Urinary bladder (tissue), 3 donors: ENCODE measurements at regions not wholly inside any gene's neighbourhood (a gene's known extent, or its start where the extent isn't known, plus 50 kb on each side); places are given as distances from the start of the nearest gene placed in this dataset.

Source experiments
- DNase-seq: peaks from one replicate; pipeline ENCODE4 v3.0.0-alpha.2; 2015; ENCODE audit errors: extremely low spot score
- H3K27ac ChIP-seq: one replicate; pipeline ENCODE4 v1.5.1; 2013; ENCODE audit warnings: low read depth, mild to moderate bottlenecking, moderate library complexity
- H3K36me3 ChIP-seq: one replicate; pipeline ENCODE4 v1.6.1; 2013; ENCODE audit warnings: mild to moderate bottlenecking, moderate library complexity; ENCODE audit not compliant: insufficient read depth
- H3K4me1 ChIP-seq: one replicate; pipeline ENCODE4 v1.6.1; 2013; ENCODE audit warnings: mild to moderate bottlenecking, moderate library complexity; ENCODE audit not compliant: insufficient read depth
- H3K4me3 ChIP-seq: one replicate; pipeline ENCODE4 v1.5.1; 2013; ENCODE audit warnings: low read depth, low read length
- WGBS: extraction: QIAGEN DNeasy Blood & Tissue Kit; methylation state at CpG from one replicate; pipeline ENCODE4 v1.1.7; 2013; 5-methylcytosine and 5-hydroxymethylcytosine counted together
- donor health status: healthy with polysubstance abuse.
- donor health status: healthy.

GRCh38 chr11:134587345-134587744, 175.3 kb upstream of the B3GAT1 start:
- Histone ChIP-seq H3K4me3 (no peak overlapping the region), H3K36me3 (no peaks in the 10 kb centered on the region), H3K4me1 (peaks cover 2% of the 10 kb centered on the region), H3K27ac (no peak overlapping the region)
- DNase-seq = no peak
- WGBS = 74% methylated on average over 6 of the region's 6 CpGs

- DNase-seq = no peak
- Histone ChIP-seq H3K4me1 (peaks cover 2% of the 10 kb centered on the region), H3K4me3 (no peak overlapping the region), H3K36me3 (no peaks in the 10 kb centered on the region), H3K27ac (no peak overlapping the region)
- 84% methylated on average over 6 of the region's 6 CpGs for WGBS
These were observed 174.7 kb upstream of the B3GAT1 start for GRCh38 chr11:134586726-134587125.

GRCh38 chr11:134585666-134586610, 173.9 kb upstream of the B3GAT1 start:
- no peak for DNase-seq
- Histone ChIP-seq H3K27ac (no peak overlapping the region), H3K36me3 (no peaks in the 10 kb centered on the region), H3K4me1 (peaks cover 2% of the 10 kb centered on the region), H3K4me3 (no peak overlapping the region)
- 82% methylated on average over 15 of the region's 15 CpGs for WGBS

GRCh38 chr11:134584706-134585445, 172.8 kb upstream of the B3GAT1 start:
- no peak overlapping the region for H3K4me3 ChIP-seq
- H3K27ac ChIP-seq = no peak overlapping the region
- H3K36me3 ChIP-seq = no peaks in the 10 kb centered on the region
- 56% methylated on average over 14 of the region's 14 CpGs for WGBS
- peaks cover 2% of the 10 kb centered on the region for H3K4me1 ChIP-seq
- no peak for DNase-seq

- Histone ChIP-seq H3K36me3 (no peaks in the 10 kb centered on the region), H3K27ac (no peak overlapping the region), H3K4me1 (peaks cover 2% of the 10 kb centered on the region), H3K4me3 (no peak overlapping the region)
- no peak for DNase-seq
- WGBS = 73% methylated on average over 15 of the region's 15 CpGs
These were observed 172.0 kb upstream of the B3GAT1 start for GRCh38 chr11:134584001-134584561.

GRCh38 chr11:134583397-134583990, 171.5 kb upstream of the B3GAT1 start:
- Histone ChIP-seq H3K36me3 (no peaks in the 10 kb centered on the region), H3K4me3 (no peak overlapping the region), H3K27ac (no peak overlapping the region), H3K4me1 (peaks cover 2% of the 10 kb centered on the region)
- no peak for DNase-seq
- 63% methylated on average over 6 of the region's 6 CpGs for WGBS

- no peak for DNase-seq
- Histone ChIP-seq H3K4me1 (peaks cover 2% of the 10 kb centered on the region), H3K36me3 (no peaks in the 10 kb centered on the region), H3K4me3 (no peak overlapping the region), H3K27ac (no peak overlapping the region)
- WGBS = 53% methylated on average over 1 of the region's 1 CpG
These were observed 170.7 kb upstream of the B3GAT1 start for GRCh38 chr11:134582770-134583095.

GRCh38 chr11:134581966-134582769, 170.1 kb upstream of the B3GAT1 start:
- H3K27ac ChIP-seq = no peak overlapping the region
- DNase-seq = no peak
- peaks cover 2% of the 10 kb centered on the region for H3K4me1 ChIP-seq
- no peaks in the 10 kb centered on the region for H3K36me3 ChIP-seq
- H3K4me3 ChIP-seq = no peak overlapping the region
- 82% methylated on average over 11 of the region's 11 CpGs for WGBS

- Histone ChIP-seq H3K4me3 (no peak overlapping the region), H3K4me1 (peaks cover 2% of the 10 kb centered on the region), H3K36me3 (no peaks in the 10 kb centered on the region), H3K27ac (no peak overlapping the region)
- WGBS = 66% methylated on average over 9 of the region's 9 CpGs
- DNase-seq = no peak
These were observed 169.1 kb upstream of the B3GAT1 start for GRCh38 chr11:134581121-134581626.

GRCh38 chr11:134580610-134580975, 168.6 kb upstream of the B3GAT1 start:
- 87% methylated on average over 8 of the region's 8 CpGs for WGBS
- Histone ChIP-seq H3K27ac (no peak overlapping the region), H3K4me3 (no peak overlapping the region), H3K4me1 (no peaks in the 10 kb centered on the region), H3K36me3 (no peaks in the 10 kb centered on the region)
- DNase-seq = no peak

- no peak overlapping the region for H3K4me3 ChIP-seq
- no peaks in the 10 kb centered on the region for H3K4me1 ChIP-seq
- WGBS = 73% methylated on average over 16 of the region's 16 CpGs
- no peaks in the 10 kb centered on the region for H3K36me3 ChIP-seq
- DNase-seq = no peak
- H3K27ac ChIP-seq = no peak overlapping the region
These were observed 167.9 kb upstream of the B3GAT1 start for GRCh38 chr11:134579724-134580609.
